Loucy (cell line): ENCODE measurements at regions not wholly inside any gene's neighbourhood (a gene's known extent, or its start where the extent isn't known, plus 50 kb on each side); places are given as distances from the start of the nearest gene placed in this dataset.

Experiments
- H2AFZ ChIP-seq: fragments of 200-600 bp; sonication (generic); 2 replicates; pipeline ENCODE4 v1.6.0; 2016; ENCODE audit warnings: antibody characterized with exemption, mild to moderate bottlenecking, low read length, moderate library complexity
- H3F3A ChIP-seq: fragments of 200-600 bp; 2 replicates; pipeline ENCODE4 v1.6.0; 2016; ENCODE audit warnings: antibody characterized with exemption, low read depth, mild to moderate bottlenecking
- H3K27me3 ChIP-seq: fragments of 200-600 bp; sonication (generic); 2 replicates; pipeline ENCODE4 v1.6.1; 2014; ENCODE audit warnings: low read length, mild to moderate bottlenecking; ENCODE audit not compliant: insufficient read depth, poor library complexity, severe bottlenecking
- H3K36me3 ChIP-seq: fragments of 200-600 bp; sonication (generic); 2 replicates; pipeline ENCODE4 v1.6.1; 2016; ENCODE audit warnings: low read length; ENCODE audit not compliant: insufficient read depth
- H3K4me1 ChIP-seq: fragments of 200-600 bp; sonication (generic); 2 replicates; pipeline ENCODE4 v1.5.1; 2014; ENCODE audit warnings: low read length, mild to moderate bottlenecking; ENCODE audit not compliant: insufficient read depth, poor library complexity, severe bottlenecking
- H3K4me2 ChIP-seq: fragments of 200-600 bp; sonication (generic); 2 replicates; pipeline ENCODE4 v1.6.0; 2014; ENCODE audit warnings: antibody characterized with exemption, low read length, low read depth, mild to moderate bottlenecking; ENCODE audit not compliant: poor library complexity, severe bottlenecking
- H3K4me3 ChIP-seq: fragments of 200-600 bp; sonication (generic); 2 replicates; pipeline ENCODE4 v1.5.1; 2014; ENCODE audit warnings: low read length, mild to moderate bottlenecking, mixed read lengths; ENCODE audit not compliant: poor library complexity, severe bottlenecking
- H3K79me2 ChIP-seq: fragments of 200-600 bp; sonication (generic); 2 replicates; pipeline ENCODE4 v1.6.1; 2014; ENCODE audit warnings: low read length; ENCODE audit not compliant: insufficient read depth
- H3K9ac ChIP-seq: fragments of 200-600 bp; sonication (generic); 2 replicates; pipeline ENCODE4 v1.6.0; 2014; ENCODE audit warnings: mild to moderate bottlenecking, low read depth, low read length, moderate library complexity; ENCODE audit not compliant: poor library complexity, severe bottlenecking
- H3K9me2 ChIP-seq: fragments of 200-600 bp; sonication (generic); replicated peaks from 2 replicates; pipeline ENCODE4 v1.6.1; 2016; ENCODE audit warnings: low read depth, low read length, mixed read lengths
- H3K9me3 ChIP-seq: fragments of 200-600 bp; sonication (generic); 2 replicates; pipeline ENCODE4 v1.6.1; 2014; ENCODE audit warnings: mild to moderate bottlenecking, antibody characterized with exemption, low read length, low read depth; ENCODE audit not compliant: insufficient read depth
- H4K20me1 ChIP-seq: fragments of 200-600 bp; sonication (generic); 2 replicates; pipeline ENCODE4 v1.6.0; 2014; ENCODE audit warnings: antibody characterized with exemption, low read length, mild to moderate bottlenecking; ENCODE audit not compliant: insufficient read depth, poor library complexity, severe bottlenecking
- EZH2phosphoT487 ChIP-seq: fragments of 200-600 bp; IDR thresholded peaks from 2 replicates; pipeline ENCODE4 v1.6.1; 2018; ENCODE audit warnings: antibody characterized with exemption, mild to moderate bottlenecking, moderate library complexity, borderline replicate concordance
- TF ChIP-seq, protein P1 (sequence below): fragments of 200-600 bp; sonication (generic); conservative IDR thresholded peaks from 2 replicates; pipeline ENCODE4 v1.5.1; 2014; ENCODE audit warnings: mild to moderate bottlenecking, antibody characterized with exemption, low read length

DNA sequence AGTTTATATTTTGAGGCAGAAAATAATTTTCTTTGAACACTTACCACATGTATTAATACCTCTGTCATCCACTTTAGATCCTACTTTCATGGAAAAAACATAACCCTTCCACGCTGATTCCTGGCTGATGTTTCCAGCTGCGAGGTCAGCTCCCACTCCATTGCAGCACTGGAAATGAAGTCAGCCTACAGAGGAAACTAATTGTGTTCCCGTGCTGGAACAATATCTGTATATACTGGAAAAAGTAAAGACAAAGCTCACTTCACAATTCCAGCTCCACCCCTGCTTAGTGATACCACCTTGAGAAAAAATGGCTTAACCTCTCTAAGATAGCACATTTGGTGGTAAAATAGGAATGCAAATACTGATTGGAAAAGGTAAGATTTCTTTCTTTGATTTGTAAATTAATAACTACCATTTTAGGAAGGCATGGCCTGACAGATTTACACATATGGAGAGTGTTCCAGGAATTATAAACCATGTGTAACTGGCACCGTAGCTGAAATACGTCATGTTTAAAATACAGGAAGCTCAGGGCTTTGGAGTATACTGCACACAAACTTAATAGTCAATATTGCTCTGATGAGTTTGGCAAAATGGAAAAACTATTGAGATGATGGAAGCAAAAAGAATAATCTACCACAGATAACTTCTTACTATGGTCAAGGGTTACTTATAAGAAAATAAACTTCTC is 90.0 kb downstream of the TRIB2 start:
- Histone ChIP-seq H3K9me2 (no peaks in the 10 kb centered on the region), H3K4me3 (no peak overlapping the region), H3K9me3 (no peaks in the 10 kb centered on the region), H3K4me2 (no peak overlapping the region), H3K36me3 (no peaks in the 10 kb centered on the region), H3K9ac (no peak overlapping the region), H3K79me2 (no peaks in the 10 kb centered on the region), H3F3A (no peaks in the 10 kb centered on the region), H2AFZ (no peak overlapping the region), H3K4me1 (peaks cover 19% of the 10 kb centered on the region), H3K27me3 (no peaks in the 10 kb centered on the region), H4K20me1 (no peaks in the 10 kb centered on the region)
- TF ChIP-seq, protein P1, sequence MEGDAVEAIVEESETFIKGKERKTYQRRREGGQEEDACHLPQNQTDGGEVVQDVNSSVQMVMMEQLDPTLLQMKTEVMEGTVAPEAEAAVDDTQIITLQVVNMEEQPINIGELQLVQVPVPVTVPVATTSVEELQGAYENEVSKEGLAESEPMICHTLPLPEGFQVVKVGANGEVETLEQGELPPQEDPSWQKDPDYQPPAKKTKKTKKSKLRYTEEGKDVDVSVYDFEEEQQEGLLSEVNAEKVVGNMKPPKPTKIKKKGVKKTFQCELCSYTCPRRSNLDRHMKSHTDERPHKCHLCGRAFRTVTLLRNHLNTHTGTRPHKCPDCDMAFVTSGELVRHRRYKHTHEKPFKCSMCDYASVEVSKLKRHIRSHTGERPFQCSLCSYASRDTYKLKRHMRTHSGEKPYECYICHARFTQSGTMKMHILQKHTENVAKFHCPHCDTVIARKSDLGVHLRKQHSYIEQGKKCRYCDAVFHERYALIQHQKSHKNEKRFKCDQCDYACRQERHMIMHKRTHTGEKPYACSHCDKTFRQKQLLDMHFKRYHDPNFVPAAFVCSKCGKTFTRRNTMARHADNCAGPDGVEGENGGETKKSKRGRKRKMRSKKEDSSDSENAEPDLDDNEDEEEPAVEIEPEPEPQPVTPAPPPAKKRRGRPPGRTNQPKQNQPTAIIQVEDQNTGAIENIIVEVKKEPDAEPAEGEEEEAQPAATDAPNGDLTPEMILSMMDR, result no peak
- no peak for TF ChIP-seq EZH2phosphoT487

DNA sequence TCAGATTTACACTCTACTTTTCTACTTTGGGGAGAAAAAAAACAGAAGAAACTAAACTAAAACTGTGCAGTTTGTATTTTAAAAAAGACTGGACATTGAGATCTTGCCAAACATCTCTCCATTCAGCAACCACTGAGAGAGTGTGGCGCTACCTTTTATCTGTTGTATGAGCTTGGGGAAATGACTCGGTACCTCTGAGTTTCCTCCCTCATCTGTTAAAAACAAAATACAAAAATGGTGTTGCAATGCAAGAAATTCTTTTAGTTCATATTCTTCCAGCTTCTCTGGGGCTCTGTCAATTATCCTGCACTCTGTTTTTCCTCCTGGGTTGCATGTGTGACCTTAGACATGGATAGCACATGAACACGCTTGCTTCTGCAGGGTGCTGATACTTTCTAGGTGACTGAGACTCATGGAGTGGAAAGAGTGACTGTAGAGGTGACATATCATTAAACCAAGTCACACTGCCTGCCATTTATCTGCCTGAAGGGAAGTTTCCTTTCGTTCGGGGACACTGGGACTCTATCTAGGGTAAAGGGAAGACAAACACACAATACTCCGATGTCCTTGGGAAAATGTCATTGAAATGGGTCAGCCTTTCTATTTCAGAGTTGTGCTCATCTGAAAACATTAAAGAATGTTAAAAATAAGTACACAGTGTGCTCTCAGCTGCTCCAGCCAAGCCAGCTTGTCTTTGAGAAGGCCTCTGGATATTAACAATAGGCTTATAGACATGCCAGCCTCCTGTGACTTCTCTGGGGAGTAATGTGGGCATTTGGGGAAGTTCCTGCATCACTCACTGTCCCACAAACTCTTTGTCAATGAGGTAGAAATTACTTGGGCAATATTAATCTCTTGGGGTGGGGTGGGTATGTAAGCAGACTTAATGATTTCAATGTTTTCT is 91.4 kb downstream of the TRIB2 start:
- Histone ChIP-seq H3K36me3 (no peaks in the 10 kb centered on the region), H2AFZ (peak overlapping the region; percentile 68)

DNA sequence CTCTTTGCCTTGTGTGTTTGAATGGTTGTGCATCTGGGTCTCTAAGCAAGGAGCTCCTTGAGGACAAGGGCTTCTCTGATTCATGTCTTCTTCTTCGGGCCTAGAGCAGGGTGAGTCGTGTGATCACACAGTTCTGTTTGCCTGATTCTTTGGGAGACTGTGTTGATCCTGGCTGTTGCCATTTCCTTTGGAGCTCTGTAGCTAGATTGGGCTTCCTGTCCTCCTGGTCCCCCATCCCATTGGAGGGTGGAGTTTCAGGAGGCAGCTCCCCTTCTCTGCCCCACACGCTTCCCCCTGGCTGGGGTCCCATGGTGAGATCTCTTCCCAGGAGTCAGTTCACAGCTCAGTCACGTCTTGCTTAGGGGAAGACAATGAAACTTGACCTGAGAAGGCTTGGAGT is 92.8 kb downstream of the TRIB2 start:
- Histone ChIP-seq H3K79me2 (no peaks in the 10 kb centered on the region), H3K4me1 (peaks cover 19% of the 10 kb centered on the region), H3K4me2 (no peak overlapping the region), H2AFZ (no peak overlapping the region), H3K36me3 (no peaks in the 10 kb centered on the region), H3K27me3 (no peaks in the 10 kb centered on the region), H3K9ac (no peak overlapping the region), H4K20me1 (no peaks in the 10 kb centered on the region), H3K9me2 (no peaks in the 10 kb centered on the region), H3K9me3 (no peaks in the 10 kb centered on the region), H3F3A (no peaks in the 10 kb centered on the region), H3K4me3 (no peak overlapping the region)
- TF ChIP-seq EZH2phosphoT487, result no peak
- TF ChIP-seq, protein P1, result no peak

More for the DNA sequence above, 91.4 kb downstream of the TRIB2 start:
- Histone ChIP-seq H3K9ac (no peak overlapping the region), H3K9me3 (no peaks in the 10 kb centered on the region), H3F3A (no peaks in the 10 kb centered on the region), H3K9me2 (no peaks in the 10 kb centered on the region), H3K79me2 (no peaks in the 10 kb centered on the region), H3K4me3 (no peak overlapping the region), H3K27me3 (no peaks in the 10 kb centered on the region), H4K20me1 (no peaks in the 10 kb centered on the region), H3K4me1 (peaks cover 19% of the 10 kb centered on the region), H3K4me2 (peak overlapping the region; percentile 51)
- TF ChIP-seq EZH2phosphoT487, result no peak
- TF ChIP-seq, protein P1, result no peak
